GM12875 (cell line): ENCODE measurements at regions not wholly inside any gene's neighbourhood (a gene's known extent, or its start where the extent isn't known, plus 50 kb on each side); places are given as distances from the start of the nearest gene placed in this dataset.

ENCODE experiments used
- H3K4me3 ChIP-seq: one replicate; pipeline ENCODE4 v1.5.1; 2011; ENCODE audit warnings: low read depth, low read length, control low read depth
- CTCF ChIP-seq: IDR thresholded peaks from 2 replicates; pipeline ENCODE4 v1.5.1; 2011; ENCODE audit warnings: low read depth, mild to moderate bottlenecking, control low read depth, inconsistent platforms, low read length, moderate library complexity, borderline replicate concordance; ENCODE audit not compliant: insufficient read depth

GRCh38 chr2:145494441-145494840 is 974.5 kb upstream of the ZEB2 start:
- no peak overlapping the region for H3K4me3 ChIP-seq
- no peak for TF ChIP-seq CTCF

GRCh38 chr2:145488571-145488970 is 968.7 kb upstream of the ZEB2 start:
- H3K4me3 ChIP-seq = no peak overlapping the region
- no peak for TF ChIP-seq CTCF

- H3K4me3 ChIP-seq = no peak overlapping the region
- TF ChIP-seq CTCF = no peak
Measured at GRCh38 chr2:145484448-145485097, 964.7 kb upstream of the ZEB2 start.

GRCh38 chr2:145483854-145484253 is 963.9 kb upstream of the ZEB2 start:
- H3K4me3 ChIP-seq = no peak overlapping the region
- no peak for TF ChIP-seq CTCF

GRCh38 chr2:145481334-145481922 is 961.5 kb upstream of the ZEB2 start:
- TF ChIP-seq CTCF = no peak

GRCh38 chr2:145464866-145465265 is 944.9 kb upstream of the ZEB2 start:
- H3K4me3 ChIP-seq = no peak overlapping the region
- TF ChIP-seq CTCF = no peak

More at GRCh38 chr2:145481334-145481922, 961.5 kb upstream of the ZEB2 start:
- no peak overlapping the region for H3K4me3 ChIP-seq

- no peak for TF ChIP-seq CTCF
- H3K4me3 ChIP-seq = no peak overlapping the region
Measured at GRCh38 chr2:145460112-145460511, 940.2 kb upstream of the ZEB2 start.
